A549 (cell line): ENCODE measurements at regions not wholly inside any gene's neighbourhood (a gene's known extent, or its start where the extent isn't known, plus 50 kb on each side); places are given as distances from the start of the nearest gene placed in this dataset.

ENCODE experiments used
- ATAC-seq, 2 experiments: fragments of 200-7000 bp in 1 of 2; fragments of >200 bp in 1 of 2; cut with Nextera tagmentation in 1 of 2; cut with Tn5 transposase in 1 of 2; 3 replicates each; pipeline versions ENCODE4 v1.8.0 to v1.9.1; 2018 to 2020; ENCODE audit warnings: mild to moderate bottlenecking in 1 of 2, moderate library complexity in 1 of 2
- CTCF ChIA-PET: fragments of 300-600 bp; sonication (Branson Sonifier 250); formaldehyde crosslinking; extraction: SDS; loops from one replicate; lab custom pipeline; 2021; ENCODE audit warnings: antibody characterized with exemption, inconsistent platforms; lab: Yijun Ruan, JAX
- POLR2A ChIA-PET: fragments of 350-600 bp; formaldehyde crosslinking; extraction: SDS; loops from one replicate; lab custom pipeline; 2021; ENCODE audit warnings: antibody characterized with exemption, inconsistent platforms; lab: Yijun Ruan, JAX
- DNase-seq, 2 experiments: peaks; one replicate each; pipeline versions ENCODE4 v3.0.0 to v3.0.0-alpha.2; 2011 to 2016; ENCODE audit warnings: low read depth in 1 of 2, low spot score in 1 of 2
- FAIRE-seq: peaks from 2 replicates; lab custom pipeline; 2011; peaks lifted over from hg19 to GRCh38; lab: Jason Lieb, UNC
- H3K27ac ChIP-seq, 2 experiments: fragments of >200 bp; sonication (Bioruptor Twin); formaldehyde crosslinking; 3 replicates each; pipeline ENCODE4 v1.5.1; 2016 to 2017
- H3K4me1 ChIP-seq: fragments of >200 bp; sonication (Bioruptor Twin); formaldehyde crosslinking; 3 replicates; pipeline ENCODE4 v1.6.1; 2016
- H3K4me2 ChIP-seq: fragments of >200 bp; sonication (Bioruptor Twin); formaldehyde crosslinking; 3 replicates; pipeline ENCODE4 v1.6.1; 2016
- H3K4me3 ChIP-seq: fragments of >200 bp; sonication (Bioruptor Twin); formaldehyde crosslinking; 3 replicates; pipeline ENCODE4 v1.5.1; 2016
- H3K9me3 ChIP-seq: fragments of >200 bp; sonication (Bioruptor Twin); formaldehyde crosslinking; 3 replicates; pipeline ENCODE4 v1.6.1; 2016
- CEBPB ChIP-seq, 2 experiments: fragments of >200 bp in 1 of 2; sonication (Bioruptor Twin) in 1 of 2; formaldehyde crosslinking in 1 of 2; IDR thresholded peaks; 2 replicates each; pipeline ENCODE4 v1.6.1; 2012 to 2016
- CHD4 ChIP-seq: fragments of 200-600 bp; sonication (generic); IDR thresholded peaks from 2 replicates; pipeline ENCODE4 v1.6.1; 2016; ENCODE audit warnings: antibody characterized with exemption, mild to moderate bottlenecking, borderline replicate concordance
- CTCF ChIP-seq: fragments of >200 bp; sonication (Bioruptor Twin); formaldehyde crosslinking; IDR thresholded peaks from 3 replicates; pipeline ENCODE4 v1.5.1; 2016
- EHMT2 ChIP-seq: fragments of 200-600 bp; sonication (generic); IDR thresholded peaks from 2 replicates; pipeline ENCODE4 v1.6.1; 2016; ENCODE audit warnings: antibody characterized with exemption, low read depth, mild to moderate bottlenecking, moderate library complexity
- FOSL2 ChIP-seq, 2 experiments: fragments of 450-650 bp in 1 of 2; fragments of >200 bp in 1 of 2; sonication (Bioruptor Twin) in 1 of 2; formaldehyde crosslinking; IDR thresholded peaks; 2 replicates each; pipeline versions ENCODE4 v1.5.0 to v1.6.1; 2016 to 2020; ENCODE audit warnings: mild to moderate bottlenecking in 1 of 2, moderate library complexity in 1 of 2
- HOXA7 ChIP-seq: fragments of 250-450 bp; sonication (Bioruptor Pico); IDR thresholded peaks from 2 replicates; pipeline ENCODE4 v1.5.0; 2020; ENCODE audit warnings: mild to moderate bottlenecking, moderate library complexity
- HOXB13 ChIP-seq: fragments of 250-450 bp; sonication (Bioruptor Pico); IDR thresholded peaks from 2 replicates; pipeline ENCODE4 v1.5.0; 2020; ENCODE audit warnings: low read depth, mild to moderate bottlenecking, moderate library complexity
- HOXB5 ChIP-seq: fragments of 250-450 bp; sonication (Bioruptor Pico); IDR thresholded peaks from 2 replicates; pipeline ENCODE4 v1.5.0; 2020; ENCODE audit warnings: mild to moderate bottlenecking, moderate library complexity
- JUN ChIP-seq, 2 experiments: fragments of >200 bp; sonication (Bioruptor Twin); formaldehyde crosslinking; IDR thresholded peaks; 2 replicates in 1 of 2; 3 replicates in 1 of 2; pipeline ENCODE4 v1.6.1; 2016 to 2017
- MAFK ChIP-seq: fragments of 450-650 bp; IDR thresholded peaks from 2 replicates; pipeline ENCODE4 v1.6.1; 2014; ENCODE audit not compliant: partially characterized antibody
- MAZ ChIP-seq: fragments of 150-350 bp; IDR thresholded peaks from 2 replicates; pipeline ENCODE4 v1.6.1; 2014; ENCODE audit warnings: antibody characterized with exemption, low read depth, low read length, borderline replicate concordance
- RCOR1 ChIP-seq: fragments of 150-350 bp; IDR thresholded peaks from 2 replicates; pipeline ENCODE4 v1.6.1; 2014; ENCODE audit warnings: antibody characterized with exemption, low read length, low read depth
- SMC3 ChIP-seq: fragments of >200 bp; sonication (Bioruptor Twin); formaldehyde crosslinking; IDR thresholded peaks from 3 replicates; pipeline ENCODE4 v1.6.1; 2018; ENCODE audit warnings: inconsistent platforms
- TFCP2L1 ChIP-seq: fragments of 250-450 bp; sonication (Bioruptor Pico); IDR thresholded peaks from 2 replicates; pipeline ENCODE4 v1.5.0; 2021; ENCODE audit warnings: mild to moderate bottlenecking
- USF2 ChIP-seq: fragments of 450-650 bp; IDR thresholded peaks from 2 replicates; pipeline ENCODE4 v1.6.1; 2014; ENCODE audit warnings: antibody characterized with exemption
- ZSCAN20 ChIP-seq: fragments of 250-450 bp; sonication (Bioruptor Pico); IDR thresholded peaks from 2 replicates; pipeline ENCODE4 v1.8.0; 2022; ENCODE audit warnings: mild to moderate bottlenecking, moderate library complexity
- WGBS: methylation state at CpG from one replicate; pipeline ENCODE4 v1.1.6; 2017; ENCODE audit errors: missing lambda C conversion rate; 5-methylcytosine and 5-hydroxymethylcytosine counted together
- TF ChIP-seq, protein P1 (sequence below): IDR thresholded peaks from 2 replicates; pipeline ENCODE4 v1.6.1; 2012
- TF ChIP-seq, protein P2 (sequence below): IDR thresholded peaks from 2 replicates; pipeline ENCODE4 v1.6.1; 2012
- TF ChIP-seq, protein P3 (sequence below): fragments of 250-450 bp; sonication (Bioruptor Pico); IDR thresholded peaks from 2 replicates; pipeline ENCODE4 v1.5.0; 2020; ENCODE audit warnings: low read depth, mild to moderate bottlenecking, moderate library complexity

DNA sequence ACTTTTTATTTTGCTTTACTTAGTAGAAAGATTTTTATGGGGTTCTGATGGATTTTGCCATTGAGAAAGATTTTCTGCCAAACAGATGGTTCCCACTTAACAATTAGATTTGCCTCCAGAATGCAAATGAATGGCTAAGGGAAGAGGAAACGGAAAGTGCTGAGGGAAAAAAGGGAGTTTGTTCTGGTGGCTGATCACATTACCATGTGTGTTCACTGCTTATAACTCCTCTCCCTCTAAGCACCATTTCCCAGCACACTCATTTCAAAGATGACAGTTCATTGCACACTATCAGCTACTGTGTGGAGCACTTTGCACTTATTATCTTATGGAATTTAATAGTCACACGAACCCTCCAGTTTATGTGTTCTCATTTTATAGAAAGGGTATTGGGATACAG is 68.0 kb upstream of the GRID2 start:
- FAIRE-seq (no peak), DNase-seq (no peak), ATAC-seq (no peak)
- Histone ChIP-seq H3K9me3 (no peaks in the 10 kb centered on the region; the same call in 2 of the 3 replicates), H3K4me1 (no peaks in the 10 kb centered on the region), H3K27ac (no peak overlapping the region; a peak in 1 of 6 replicates), H3K4me2 (no peak overlapping the region), H3K4me3 (no peak overlapping the region)
- CTCF ChIA-PET = no interaction called here
- no peak for TF ChIP-seq FOSL2 (IDR thresholded peaks at IDR 0.05)
- TF ChIP-seq FOSL2 (CRISPR knock-in tag; IDR thresholded peaks at IDR 0.05) = no peak
- TF ChIP-seq MAZ = no peak
- TF ChIP-seq EHMT2 = no peak
- no peak for TF ChIP-seq SMC3
- TF ChIP-seq, protein P1, sequence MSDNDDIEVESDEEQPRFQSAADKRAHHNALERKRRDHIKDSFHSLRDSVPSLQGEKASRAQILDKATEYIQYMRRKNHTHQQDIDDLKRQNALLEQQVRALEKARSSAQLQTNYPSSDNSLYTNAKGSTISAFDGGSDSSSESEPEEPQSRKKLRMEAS = no peak
- no peak for TF ChIP-seq ZSCAN20 (CRISPR knock-in tag)
- POLR2A ChIA-PET = no interaction called here
- 18% methylated on average over 2 of the region's 2 CpGs for WGBS

GRCh38 chr4:92236877-92237276 is 66.9 kb upstream of the GRID2 start:
- no peak for ATAC-seq
- no peak for DNase-seq
- no peak for FAIRE-seq

More at GRCh38 chr4:92236877-92237276, 66.9 kb upstream of the GRID2 start:
- no peak overlapping the region for H3K4me3 ChIP-seq
- TF ChIP-seq USF2 = no peak
- no peak for TF ChIP-seq JUN (IDR thresholded peaks at IDR 0.05)
- TF ChIP-seq, protein P2, sequence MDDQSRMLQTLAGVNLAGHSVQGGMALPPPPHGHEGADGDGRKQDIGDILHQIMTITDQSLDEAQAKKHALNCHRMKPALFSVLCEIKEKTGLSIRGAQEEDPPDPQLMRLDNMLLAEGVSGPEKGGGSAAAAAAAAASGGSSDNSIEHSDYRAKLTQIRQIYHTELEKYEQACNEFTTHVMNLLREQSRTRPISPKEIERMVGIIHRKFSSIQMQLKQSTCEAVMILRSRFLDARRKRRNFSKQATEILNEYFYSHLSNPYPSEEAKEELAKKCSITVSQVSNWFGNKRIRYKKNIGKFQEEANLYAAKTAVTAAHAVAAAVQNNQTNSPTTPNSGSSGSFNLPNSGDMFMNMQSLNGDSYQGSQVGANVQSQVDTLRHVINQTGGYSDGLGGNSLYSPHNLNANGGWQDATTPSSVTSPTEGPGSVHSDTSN = no peak
- TF ChIP-seq MAZ = no peak
- no peak for TF ChIP-seq HOXA7
- TF ChIP-seq CHD4 = no peak
- no peak for TF ChIP-seq CTCF
- TF ChIP-seq HOXB13 (CRISPR knock-in tag) = no peak
- no peak for TF ChIP-seq MAFK
- TF ChIP-seq, protein P3, sequence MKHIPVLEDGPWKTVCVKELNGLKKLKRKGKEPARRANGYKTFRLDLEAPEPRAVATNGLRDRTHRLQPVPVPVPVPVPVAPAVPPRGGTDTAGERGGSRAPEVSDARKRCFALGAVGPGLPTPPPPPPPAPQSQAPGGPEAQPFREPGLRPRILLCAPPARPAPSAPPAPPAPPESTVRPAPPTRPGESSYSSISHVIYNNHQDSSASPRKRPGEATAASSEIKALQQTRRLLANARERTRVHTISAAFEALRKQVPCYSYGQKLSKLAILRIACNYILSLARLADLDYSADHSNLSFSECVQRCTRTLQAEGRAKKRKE (CRISPR knock-in tag) = no peak
- no peak for TF ChIP-seq TFCP2L1
- no peak for TF ChIP-seq CEBPB (IDR thresholded peaks at IDR 0.05)
- no peak for TF ChIP-seq HOXB5 (CRISPR knock-in tag)
- TF ChIP-seq RCOR1 = no peak
- ChIA-PET CTCF (no interaction called here), POLR2A (no interaction called here)
- H3K4me1 ChIP-seq = no peaks in the 10 kb centered on the region
- H3K4me2 ChIP-seq = no peak overlapping the region
- 84% methylated on average over 1 of the region's 1 CpG for WGBS
- H3K27ac ChIP-seq = no peak overlapping the region
- H3K9me3 ChIP-seq = no peaks in the 10 kb centered on the region; the same call in 2 of the 3 replicates
